ENCODE measurements at regions not wholly inside any gene's neighbourhood (a gene's known extent, or its start where the extent isn't known, plus 50 kb on each side); places are given as distances from the start of the nearest gene placed in this dataset.
"Not testable (repeated sequence)": the region's sequence is repeated elsewhere in the genome, so short reads cannot be mapped to it uniquely, and the experiment has no call there.

GRCh38 chr18:14941792-14942191 lies 193.8 kb downstream of the ANKRD30B start:
- DNase-seq, result no peak
- TF ChIP-seq POLR2A (IDR thresholded peaks at IDR 0.05; ENCODE audit: low read length) (no peak), GATA1 (IDR thresholded peaks at IDR 0.05; ENCODE audit: low read depth, low read length) (no peak)

- no peak for DNase-seq
- no peak for TF ChIP-seq GATA1 (IDR thresholded peaks at IDR 0.05; ENCODE audit: low read depth, low read length)
- TF ChIP-seq POLR2A (IDR thresholded peaks at IDR 0.05; ENCODE audit: low read length), result no peak
Measured at GRCh38 chr18:14942275-14942674, 194.3 kb downstream of the ANKRD30B start.

- no peak for TF ChIP-seq POLR2A (IDR thresholded peaks at IDR 0.05; ENCODE audit: low read length)
- TF ChIP-seq GATA1 (IDR thresholded peaks at IDR 0.05; ENCODE audit: low read depth, low read length), result no peak
- DNase-seq, result no peak
Measured at GRCh38 chr18:14943486-14943885, 195.5 kb downstream of the ANKRD30B start.

- TF ChIP-seq GATA1 (IDR thresholded peaks at IDR 0.05; ENCODE audit: low read depth, low read length), result no peak
- no peak for TF ChIP-seq POLR2A (IDR thresholded peaks at IDR 0.05; ENCODE audit: low read length)
- no peak for DNase-seq
Measured at GRCh38 chr18:14943967-14944636, 196.1 kb downstream of the ANKRD30B start.

- TF ChIP-seq POLR2A (IDR thresholded peaks at IDR 0.05; ENCODE audit: low read length), result no peak
- no peak for TF ChIP-seq GATA1 (IDR thresholded peaks at IDR 0.05; ENCODE audit: low read depth, low read length)
- DNase-seq, result no peak
Measured at GRCh38 chr18:14944838-14945237, 196.9 kb downstream of the ANKRD30B start.

- DNase-seq, result no peak
- no peak for TF ChIP-seq GATA1 (IDR thresholded peaks at IDR 0.05; ENCODE audit: low read depth, low read length)
- no peak for TF ChIP-seq POLR2A (IDR thresholded peaks at IDR 0.05; ENCODE audit: low read length)
Measured at GRCh38 chr18:14945286-14945685, 197.3 kb downstream of the ANKRD30B start.

- no peak for TF ChIP-seq GATA1 (IDR thresholded peaks at IDR 0.05; ENCODE audit: low read depth, low read length)
- TF ChIP-seq POLR2A (IDR thresholded peaks at IDR 0.05; ENCODE audit: low read length), result no peak
- DNase-seq, result no peak
Measured at GRCh38 chr18:14945984-14946383, 198.0 kb downstream of the ANKRD30B start.

GRCh38 chr18:14946741-14947470 lies 198.9 kb downstream of the ANKRD30B start:
- DNase-seq, result not testable (repeated sequence)

GRCh38 chr18:14947482-14948162 lies 199.7 kb downstream of the ANKRD30B start:
- DNase-seq, result no peak
- TF ChIP-seq POLR2A (IDR thresholded peaks at IDR 0.05; ENCODE audit: low read length) (no peak), GATA1 (IDR thresholded peaks at IDR 0.05; ENCODE audit: low read depth, low read length) (no peak)

- no peak for DNase-seq
- no peak for TF ChIP-seq POLR2A (IDR thresholded peaks at IDR 0.05; ENCODE audit: low read length)
- no peak for TF ChIP-seq GATA1 (IDR thresholded peaks at IDR 0.05; ENCODE audit: low read depth, low read length)
Measured at GRCh38 chr18:14948163-14948540, 200.2 kb downstream of the ANKRD30B start.

GRCh38 chr18:14949800-14950664 lies 202.1 kb downstream of the ANKRD30B start:
- DNase-seq, result no peak
- no peak for TF ChIP-seq POLR2A (IDR thresholded peaks at IDR 0.05; ENCODE audit: low read length)
- TF ChIP-seq GATA1 (IDR thresholded peaks at IDR 0.05; ENCODE audit: low read depth, low read length), result no peak

- not testable (repeated sequence) for DNase-seq
Measured at GRCh38 chr18:14952444-14953077, 204.6 kb downstream of the ANKRD30B start.

- TF ChIP-seq GATA1 (IDR thresholded peaks at IDR 0.05; ENCODE audit: low read depth, low read length) (no peak), POLR2A (IDR thresholded peaks at IDR 0.05; ENCODE audit: low read length) (no peak)
- DNase-seq, result no peak
Measured at GRCh38 chr18:14958701-14959100, 210.7 kb downstream of the ANKRD30B start.
